SK-N-MC (cell line): ENCODE measurements at regions not wholly inside any gene's neighbourhood (a gene's known extent, or its start where the extent isn't known, plus 50 kb on each side); places are given as distances from the start of the nearest gene placed in this dataset.

Experiments
- EZH2 ChIP-seq: fragments of 200-600 bp; sonication (generic); IDR thresholded peaks from one replicate; pipeline ENCODE4 v1.6.1; 2017; ENCODE audit warnings: antibody characterized with exemption
- POLR2AphosphoS5 ChIP-seq: IDR thresholded peaks from 2 replicates; pipeline ENCODE4 v1.6.1; 2012; ENCODE audit warnings: mild to moderate bottlenecking, low read depth, low read length, borderline replicate concordance

GRCh38 chr15:46460431-46461094 is 825.7 kb downstream of the SQOR start:
- TF ChIP-seq EZH2, result no peak
- TF ChIP-seq POLR2AphosphoS5, result no peak
